ENCODE measurements at regions not wholly inside any gene's neighbourhood (a gene's known extent, or its start where the extent isn't known, plus 50 kb on each side); places are given as distances from the start of the nearest gene placed in this dataset.

DNA sequence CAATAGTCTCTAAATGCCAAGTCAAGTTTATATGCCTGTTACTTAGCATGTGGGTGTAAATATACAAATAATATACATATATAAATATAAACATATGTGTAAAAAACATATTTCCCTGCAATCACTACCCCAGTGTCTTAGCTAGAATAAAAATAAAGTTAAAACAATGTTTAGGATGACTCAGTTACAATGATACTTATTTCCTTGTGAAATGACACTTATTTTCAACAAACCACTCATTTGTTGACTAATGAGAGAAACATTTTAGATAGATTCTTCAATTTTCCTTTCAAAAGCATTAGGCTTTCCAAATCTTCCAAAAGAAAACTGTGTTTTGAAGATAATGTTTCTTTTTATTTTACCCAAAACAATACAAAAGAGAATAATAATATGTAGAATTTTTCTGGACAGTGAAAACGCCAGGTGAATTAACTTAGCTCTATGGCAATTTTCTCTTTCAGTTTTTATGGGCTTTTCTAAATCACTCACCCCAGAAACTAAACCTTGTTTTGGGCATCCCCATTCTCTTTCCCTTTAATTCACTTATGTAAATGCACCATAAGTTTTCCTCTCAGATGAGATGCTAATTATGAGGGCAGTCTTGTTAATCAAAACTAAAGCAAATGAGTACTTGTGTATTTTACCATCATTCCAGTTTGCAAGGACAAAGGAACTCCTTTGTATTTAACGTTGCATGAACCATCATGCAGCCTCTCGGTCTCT is 465.9 kb downstream of the BCAT1 start:
- TF ChIP-seq, protein P1, sequence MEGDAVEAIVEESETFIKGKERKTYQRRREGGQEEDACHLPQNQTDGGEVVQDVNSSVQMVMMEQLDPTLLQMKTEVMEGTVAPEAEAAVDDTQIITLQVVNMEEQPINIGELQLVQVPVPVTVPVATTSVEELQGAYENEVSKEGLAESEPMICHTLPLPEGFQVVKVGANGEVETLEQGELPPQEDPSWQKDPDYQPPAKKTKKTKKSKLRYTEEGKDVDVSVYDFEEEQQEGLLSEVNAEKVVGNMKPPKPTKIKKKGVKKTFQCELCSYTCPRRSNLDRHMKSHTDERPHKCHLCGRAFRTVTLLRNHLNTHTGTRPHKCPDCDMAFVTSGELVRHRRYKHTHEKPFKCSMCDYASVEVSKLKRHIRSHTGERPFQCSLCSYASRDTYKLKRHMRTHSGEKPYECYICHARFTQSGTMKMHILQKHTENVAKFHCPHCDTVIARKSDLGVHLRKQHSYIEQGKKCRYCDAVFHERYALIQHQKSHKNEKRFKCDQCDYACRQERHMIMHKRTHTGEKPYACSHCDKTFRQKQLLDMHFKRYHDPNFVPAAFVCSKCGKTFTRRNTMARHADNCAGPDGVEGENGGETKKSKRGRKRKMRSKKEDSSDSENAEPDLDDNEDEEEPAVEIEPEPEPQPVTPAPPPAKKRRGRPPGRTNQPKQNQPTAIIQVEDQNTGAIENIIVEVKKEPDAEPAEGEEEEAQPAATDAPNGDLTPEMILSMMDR (IDR thresholded peaks at IDR 0.05): no peak
- H3K9me3 ChIP-seq: no peaks in the 10 kb centered on the region
- H3K4me3 ChIP-seq (ENCODE audit: low read depth in 1 of 2, low read length in 1 of 2): no peak overlapping the region
- H3K27ac ChIP-seq: no peak overlapping the region
- H3K27me3 ChIP-seq: no peaks in the 10 kb centered on the region
- no peaks in the 10 kb centered on the region for H3K4me1 ChIP-seq (ENCODE audit: control insufficient read depth in 1 of 2, insufficient read depth in 1 of 2, low read depth in 1 of 2, low read length in 1 of 2)
- no peaks in the 10 kb centered on the region for H3K36me3 ChIP-seq

DNA sequence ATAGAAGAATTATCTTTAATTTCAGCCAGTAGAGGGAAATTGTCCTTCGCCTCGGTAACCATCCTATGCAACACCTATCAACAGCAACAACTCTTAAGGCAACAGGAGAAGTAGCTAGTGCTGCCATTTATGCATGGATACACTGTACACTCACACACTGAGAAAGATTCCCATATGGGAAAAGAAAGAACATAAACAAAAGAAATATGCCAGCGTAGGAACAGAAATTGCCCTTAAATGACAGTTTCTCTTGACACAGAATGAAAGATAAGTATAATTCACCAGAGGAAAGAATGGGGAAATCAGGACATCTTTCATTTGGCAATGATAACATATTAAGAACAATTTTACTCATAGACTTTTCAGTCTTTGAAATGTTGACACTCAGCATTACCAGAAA is 466.9 kb downstream of the BCAT1 start:
- TF ChIP-seq, protein P1 (IDR thresholded peaks at IDR 0.05): no peak
- H3K36me3 ChIP-seq: no peaks in the 10 kb centered on the region

DNA sequence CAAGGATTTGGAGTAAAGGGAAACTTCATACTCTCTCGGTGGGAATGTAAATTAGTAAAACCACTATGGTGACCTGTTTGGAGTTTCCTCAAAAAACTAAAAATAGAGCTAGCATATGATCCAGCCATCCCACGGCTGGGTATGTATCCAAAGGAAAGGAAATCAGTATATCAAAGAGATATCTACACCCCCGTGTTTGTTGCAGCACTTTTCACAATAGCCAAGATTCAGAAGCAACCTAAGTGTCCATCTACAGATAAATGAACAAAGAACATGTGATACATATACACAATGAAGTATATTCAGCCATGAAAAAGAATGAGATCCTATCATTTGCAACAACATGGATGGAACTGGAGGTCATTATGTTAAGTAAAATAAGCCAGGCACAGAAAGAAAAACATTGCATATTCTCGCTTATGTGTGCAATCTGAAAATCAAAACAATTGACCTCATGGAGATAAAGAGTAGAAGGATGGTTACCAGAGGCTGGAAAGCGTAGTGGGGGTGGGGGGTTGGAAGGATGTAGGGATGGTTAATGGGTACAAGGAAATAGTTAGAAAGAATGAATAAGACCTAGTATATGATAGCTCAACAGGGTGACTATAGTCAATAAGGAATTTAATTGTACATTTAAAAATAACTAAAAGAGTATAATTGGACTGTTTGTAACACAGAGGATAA is 468.0 kb downstream of the BCAT1 start:
- Histone ChIP-seq H3K9me3 (no peaks in the 10 kb centered on the region), H3K4me1 (ENCODE audit: control insufficient read depth in 1 of 2, insufficient read depth in 1 of 2, low read depth in 1 of 2, low read length in 1 of 2) (no peaks in the 10 kb centered on the region), H3K27me3 (no peaks in the 10 kb centered on the region), H3K27ac (no peak overlapping the region), H3K36me3 (no peaks in the 10 kb centered on the region), H3K4me3 (ENCODE audit: low read depth in 1 of 2, low read length in 1 of 2) (no peak overlapping the region)
- TF ChIP-seq, protein P1 (IDR thresholded peaks at IDR 0.05): no peak

More for the DNA sequence above, 466.9 kb downstream of the BCAT1 start:
- no peaks in the 10 kb centered on the region for H3K27me3 ChIP-seq
- H3K27ac ChIP-seq: no peak overlapping the region
- H3K4me1 ChIP-seq (ENCODE audit: control insufficient read depth in 1 of 2, insufficient read depth in 1 of 2, low read depth in 1 of 2, low read length in 1 of 2): no peaks in the 10 kb centered on the region
- H3K9me3 ChIP-seq: no peaks in the 10 kb centered on the region
- H3K4me3 ChIP-seq (ENCODE audit: low read depth in 1 of 2, low read length in 1 of 2): no peak overlapping the region

DNA sequence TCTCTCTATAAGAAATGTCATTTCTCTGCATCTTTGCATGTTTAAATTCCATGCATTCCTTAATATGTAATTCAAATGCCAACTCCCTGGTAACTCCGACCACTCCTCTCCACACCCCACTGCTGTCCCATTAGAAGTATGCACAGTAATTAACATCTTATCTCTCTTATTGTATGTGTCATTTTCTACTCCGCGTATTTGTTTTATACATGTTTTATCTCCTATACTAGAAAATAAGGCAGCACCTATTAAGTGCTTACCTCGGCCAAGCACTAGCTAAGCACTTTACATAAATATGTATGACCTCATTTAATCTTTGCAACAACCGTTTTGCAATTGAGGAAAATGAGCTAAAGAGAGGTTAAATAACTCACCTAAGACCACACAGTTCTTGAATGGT is 469.8 kb downstream of the BCAT1 start:
- Histone ChIP-seq H3K4me3 (ENCODE audit: low read depth in 1 of 2, low read length in 1 of 2) (no peak overlapping the region), H3K27ac (no peak overlapping the region), H3K27me3 (no peaks in the 10 kb centered on the region), H3K4me1 (ENCODE audit: control insufficient read depth in 1 of 2, insufficient read depth in 1 of 2, low read depth in 1 of 2, low read length in 1 of 2) (no peaks in the 10 kb centered on the region), H3K9me3 (no peaks in the 10 kb centered on the region), H3K36me3 (no peaks in the 10 kb centered on the region)
- TF ChIP-seq, protein P1 (IDR thresholded peaks at IDR 0.05): no peak

DNA sequence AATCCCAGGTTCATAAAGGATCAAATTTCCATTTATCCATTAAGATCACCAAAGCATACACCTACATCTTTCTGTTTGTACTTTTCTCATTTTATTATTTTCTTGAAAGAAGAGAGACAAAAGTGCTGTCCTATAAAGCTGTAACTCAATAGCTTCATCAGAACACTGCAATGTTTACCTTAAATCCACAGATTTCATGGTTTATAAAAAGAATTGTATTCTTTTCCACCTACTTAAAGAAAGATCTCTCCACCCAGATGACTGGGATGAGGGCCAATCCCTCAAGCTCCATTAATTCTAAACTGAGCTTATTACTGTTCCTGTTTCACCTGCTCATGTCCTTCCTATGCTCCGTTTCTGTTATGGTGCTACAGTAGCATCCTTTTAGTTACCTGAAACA is 470.6 kb downstream of the BCAT1 start:
- Histone ChIP-seq H3K4me3 (ENCODE audit: low read depth in 1 of 2, low read length in 1 of 2) (no peak overlapping the region), H3K9me3 (no peaks in the 10 kb centered on the region), H3K27ac (no peak overlapping the region), H3K27me3 (no peaks in the 10 kb centered on the region), H3K4me1 (ENCODE audit: control insufficient read depth in 1 of 2, insufficient read depth in 1 of 2, low read depth in 1 of 2, low read length in 1 of 2) (no peaks in the 10 kb centered on the region), H3K36me3 (no peaks in the 10 kb centered on the region)
- TF ChIP-seq, protein P1 (IDR thresholded peaks at IDR 0.05): no peak
